ENCODE measurements at regions not wholly inside any gene's neighbourhood (a gene's known extent, or its start where the extent isn't known, plus 50 kb on each side); places are given as distances from the start of the nearest gene placed in this dataset.

DNA sequence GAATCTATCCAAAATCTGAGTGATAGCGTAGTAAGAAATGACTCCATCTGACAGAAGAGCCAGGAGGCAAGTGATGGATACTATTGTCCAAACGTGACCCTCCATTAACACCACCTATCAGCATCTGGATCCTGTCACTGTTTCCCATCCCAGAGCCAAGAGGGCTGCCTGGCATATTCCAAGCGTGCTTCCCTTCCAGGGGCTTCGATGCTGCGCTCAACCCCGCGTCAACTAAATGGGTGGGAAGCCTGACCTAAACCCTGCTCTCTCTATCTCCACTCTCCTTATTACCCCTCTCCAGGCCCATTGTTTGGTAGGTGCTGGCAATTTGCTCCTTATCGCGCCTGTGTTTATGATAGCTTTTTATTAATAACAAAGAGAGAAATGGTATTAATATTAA is 83.2 kb downstream of the NR2F2 start:
- Histone ChIP-seq H4K20me1 (replicated peaks; ENCODE audit: control insufficient read depth, insufficient read depth, low read length) (no peaks in the 10 kb centered on the region), H3K36me3 (ENCODE audit: control insufficient read depth, insufficient read depth, low read length) (no peaks in the 10 kb centered on the region), H3K4me2 (ENCODE audit: insufficient read depth, low read length) (no peak overlapping the region), H3K79me2 (ENCODE audit: control insufficient read depth, insufficient read depth, low read length) (no peaks in the 10 kb centered on the region), H2AFZ (ENCODE audit: low read depth, low read length) (no peak overlapping the region), H3K27ac (ENCODE audit: extremely low read depth, low read depth, low read length) (no peak overlapping the region), H3K9ac (ENCODE audit: insufficient read depth in 1 of 2, low read depth in 2 of 2, low read length in 2 of 2) (no peak overlapping the region), H3K4me3 (no peak overlapping the region), H3K9me3 (replicated peaks; ENCODE audit: control insufficient read depth, insufficient read depth, low read depth, low read length) (no peaks in the 10 kb centered on the region), H3K9me1 (ENCODE audit: control insufficient read depth, insufficient read depth, low read length) (no peaks in the 10 kb centered on the region), H3K4me1 (replicated peaks in 1 of 2; ENCODE audit: control insufficient read depth in 2 of 2, insufficient read depth in 2 of 2, low read length in 2 of 2) (peaks cover 9 to 28% of the 10 kb centered on the region in 2 experiments; a peak in 3 of 5 replicates), H3K27me3 (ENCODE audit: control insufficient read depth in 2 of 2, insufficient read depth in 2 of 2, low read length in 2 of 2) (peaks cover 36 to 48% of the 10 kb centered on the region in 2 experiments)
- DNase-seq (ENCODE audit: extremely low read depth in 1 of 4, low spot score in 3 of 4) = no peak
- in situ Hi-C loops (cut with MboI) = no loop called here
- BruUV-seq (replicated peaks) = no TSS peak
- CTCF ChIA-PET (ENCODE audit: low intra/inter-chr PET ratio) = no interaction called here
- FAIRE-seq = no peak
- intact Hi-C loops (cut with micrococcal nuclease) = no loop called here
- POLR2A ChIA-PET = interaction anchor here (0.6 kb wide), 1 partner anchor 1987 kb away, joined by 3 read pairs; no protein-coding TSS in a partner anchor
- no peak for ATAC-seq
- WGBS (ENCODE audit: insufficient coverage, low coverage, missing lambda C conversion rate) = 9% methylated on average over 9 of the region's 9 CpGs
- no peak for TF ChIP-seq SNRNP70 (optimal IDR thresholded peaks at IDR 0.05; ENCODE audit: low read depth, low read length)
- TF ChIP-seq, protein P1, sequence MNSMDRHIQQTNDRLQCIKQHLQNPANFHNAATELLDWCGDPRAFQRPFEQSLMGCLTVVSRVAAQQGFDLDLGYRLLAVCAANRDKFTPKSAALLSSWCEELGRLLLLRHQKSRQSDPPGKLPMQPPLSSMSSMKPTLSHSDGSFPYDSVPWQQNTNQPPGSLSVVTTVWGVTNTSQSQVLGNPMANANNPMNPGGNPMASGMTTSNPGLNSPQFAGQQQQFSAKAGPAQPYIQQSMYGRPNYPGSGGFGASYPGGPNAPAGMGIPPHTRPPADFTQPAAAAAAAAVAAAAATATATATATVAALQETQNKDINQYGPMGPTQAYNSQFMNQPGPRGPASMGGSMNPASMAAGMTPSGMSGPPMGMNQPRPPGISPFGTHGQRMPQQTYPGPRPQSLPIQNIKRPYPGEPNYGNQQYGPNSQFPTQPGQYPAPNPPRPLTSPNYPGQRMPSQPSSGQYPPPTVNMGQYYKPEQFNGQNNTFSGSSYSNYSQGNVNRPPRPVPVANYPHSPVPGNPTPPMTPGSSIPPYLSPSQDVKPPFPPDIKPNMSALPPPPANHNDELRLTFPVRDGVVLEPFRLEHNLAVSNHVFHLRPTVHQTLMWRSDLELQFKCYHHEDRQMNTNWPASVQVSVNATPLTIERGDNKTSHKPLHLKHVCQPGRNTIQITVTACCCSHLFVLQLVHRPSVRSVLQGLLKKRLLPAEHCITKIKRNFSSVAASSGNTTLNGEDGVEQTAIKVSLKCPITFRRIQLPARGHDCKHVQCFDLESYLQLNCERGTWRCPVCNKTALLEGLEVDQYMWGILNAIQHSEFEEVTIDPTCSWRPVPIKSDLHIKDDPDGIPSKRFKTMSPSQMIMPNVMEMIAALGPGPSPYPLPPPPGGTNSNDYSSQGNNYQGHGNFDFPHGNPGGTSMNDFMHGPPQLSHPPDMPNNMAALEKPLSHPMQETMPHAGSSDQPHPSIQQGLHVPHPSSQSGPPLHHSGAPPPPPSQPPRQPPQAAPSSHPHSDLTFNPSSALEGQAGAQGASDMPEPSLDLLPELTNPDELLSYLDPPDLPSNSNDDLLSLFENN (IDR thresholded peaks at IDR 0.05; ENCODE audit: low read depth in 2 of 2, low read length in 2 of 2) = no peak
- TF ChIP-seq, protein P2, sequence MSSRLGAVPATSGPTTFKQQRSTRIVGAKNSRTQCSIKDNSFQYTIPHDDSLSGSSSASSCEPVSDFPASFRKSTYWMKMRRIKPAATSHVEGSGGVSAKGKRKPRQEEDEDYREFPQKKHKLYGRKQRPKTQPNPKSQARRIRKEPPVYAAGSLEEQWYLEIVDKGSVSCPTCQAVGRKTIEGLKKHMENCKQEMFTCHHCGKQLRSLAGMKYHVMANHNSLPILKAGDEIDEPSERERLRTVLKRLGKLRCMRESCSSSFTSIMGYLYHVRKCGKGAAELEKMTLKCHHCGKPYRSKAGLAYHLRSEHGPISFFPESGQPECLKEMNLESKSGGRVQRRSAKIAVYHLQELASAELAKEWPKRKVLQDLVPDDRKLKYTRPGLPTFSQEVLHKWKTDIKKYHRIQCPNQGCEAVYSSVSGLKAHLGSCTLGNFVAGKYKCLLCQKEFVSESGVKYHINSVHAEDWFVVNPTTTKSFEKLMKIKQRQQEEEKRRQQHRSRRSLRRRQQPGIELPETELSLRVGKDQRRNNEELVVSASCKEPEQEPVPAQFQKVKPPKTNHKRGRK (tag; IDR thresholded peaks at IDR 0.05) = no peak
- TF ChIP-seq, protein P3, sequence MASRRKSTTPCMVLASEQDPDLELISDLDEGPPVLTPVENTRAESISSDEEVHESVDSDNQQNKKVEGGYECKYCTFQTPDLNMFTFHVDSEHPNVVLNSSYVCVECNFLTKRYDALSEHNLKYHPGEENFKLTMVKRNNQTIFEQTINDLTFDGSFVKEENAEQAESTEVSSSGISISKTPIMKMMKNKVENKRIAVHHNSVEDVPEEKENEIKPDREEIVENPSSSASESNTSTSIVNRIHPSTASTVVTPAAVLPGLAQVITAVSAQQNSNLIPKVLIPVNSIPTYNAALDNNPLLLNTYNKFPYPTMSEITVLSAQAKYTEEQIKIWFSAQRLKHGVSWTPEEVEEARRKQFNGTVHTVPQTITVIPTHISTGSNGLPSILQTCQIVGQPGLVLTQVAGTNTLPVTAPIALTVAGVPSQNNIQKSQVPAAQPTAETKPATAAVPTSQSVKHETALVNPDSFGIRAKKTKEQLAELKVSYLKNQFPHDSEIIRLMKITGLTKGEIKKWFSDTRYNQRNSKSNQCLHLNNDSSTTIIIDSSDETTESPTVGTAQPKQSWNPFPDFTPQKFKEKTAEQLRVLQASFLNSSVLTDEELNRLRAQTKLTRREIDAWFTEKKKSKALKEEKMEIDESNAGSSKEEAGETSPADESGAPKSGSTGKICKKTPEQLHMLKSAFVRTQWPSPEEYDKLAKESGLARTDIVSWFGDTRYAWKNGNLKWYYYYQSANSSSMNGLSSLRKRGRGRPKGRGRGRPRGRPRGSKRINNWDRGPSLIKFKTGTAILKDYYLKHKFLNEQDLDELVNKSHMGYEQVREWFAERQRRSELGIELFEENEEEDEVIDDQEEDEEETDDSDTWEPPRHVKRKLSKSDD (conservative IDR thresholded peaks at IDR 0.05; ENCODE audit: low read length) = no peak
- no peak for TF ChIP-seq PHF21A (IDR thresholded peaks at IDR 0.05; ENCODE audit: borderline replicate concordance, low read depth)
- no peak for TF ChIP-seq DMBX1 (CRISPR knock-in tag; IDR thresholded peaks at IDR 0.05; ENCODE audit: borderline replicate concordance)
- TF ChIP-seq ZNF134 (CRISPR knock-in tag; conservative IDR thresholded peaks at IDR 0.05) = no peak
- TF ChIP-seq MTA2 (IDR thresholded peaks at IDR 0.05; ENCODE audit: low read depth) = no peak
- TF ChIP-seq, protein P4, sequence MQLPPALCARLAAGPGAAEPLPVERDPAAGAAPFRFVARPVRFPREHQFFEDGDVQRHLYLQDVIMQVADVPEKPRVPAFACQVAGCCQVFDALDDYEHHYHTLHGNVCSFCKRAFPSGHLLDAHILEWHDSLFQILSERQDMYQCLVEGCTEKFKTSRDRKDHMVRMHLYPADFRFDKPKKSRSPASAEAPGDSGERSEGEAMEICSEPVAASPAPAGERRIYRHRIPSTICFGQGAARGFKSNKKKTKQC (CRISPR knock-in tag; IDR thresholded peaks at IDR 0.05) = no peak

Data from K562 (cell line).